T-helper 22 cell (primary cell): ENCODE measurements at regions not wholly inside any gene's neighbourhood (a gene's known extent, or its start where the extent isn't known, plus 50 kb on each side); places are given as distances from the start of the nearest gene placed in this dataset.

Source experiments
- DNase-seq: peaks from one replicate; pipeline ENCODE4 v3.0.0-alpha.2; 2020; ENCODE audit warnings: low read depth

- DNase-seq = no peak
These were observed 338.3 kb downstream of the LTN1 start for GRCh38 chr21:28654406-28654805.

- DNase-seq = no peak
These were observed 347.9 kb downstream of the LTN1 start for GRCh38 chr21:28644762-28645161.

- no peak for DNase-seq
These were observed 349.8 kb downstream of the LTN1 start for GRCh38 chr21:28642891-28643290.

GRCh38 chr21:28641731-28642130 lies 350.9 kb downstream of the LTN1 start:
- DNase-seq = no peak

GRCh38 chr21:28640326-28640725 lies 352.4 kb downstream of the LTN1 start:
- DNase-seq = no peak

DNA sequence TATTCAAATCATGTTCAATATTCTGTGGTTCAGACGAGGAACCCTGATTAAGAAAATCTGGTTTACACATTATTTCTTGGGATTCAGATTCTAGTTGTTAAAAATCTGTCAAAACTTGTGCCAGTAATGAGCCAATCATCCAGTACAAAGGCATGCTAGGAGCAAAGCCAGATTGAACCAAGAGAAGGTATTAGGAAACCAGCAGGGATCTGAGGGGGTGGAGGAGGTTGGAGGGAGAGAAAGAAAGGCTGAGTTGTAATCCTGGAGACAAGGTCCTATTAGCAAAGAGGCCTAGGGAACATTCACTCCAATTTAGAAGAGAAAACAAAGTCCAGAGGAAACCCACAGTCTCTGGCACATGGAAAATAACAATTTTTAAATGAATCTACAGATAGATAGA lies 352.9 kb downstream of the LTN1 start:
- no peak for DNase-seq

GRCh38 chr21:28636752-28637691 lies 355.7 kb downstream of the LTN1 start:
- DNase-seq = no peak

- no peak for DNase-seq
These were observed 357.1 kb downstream of the LTN1 start for GRCh38 chr21:28635541-28635940.

DNA sequence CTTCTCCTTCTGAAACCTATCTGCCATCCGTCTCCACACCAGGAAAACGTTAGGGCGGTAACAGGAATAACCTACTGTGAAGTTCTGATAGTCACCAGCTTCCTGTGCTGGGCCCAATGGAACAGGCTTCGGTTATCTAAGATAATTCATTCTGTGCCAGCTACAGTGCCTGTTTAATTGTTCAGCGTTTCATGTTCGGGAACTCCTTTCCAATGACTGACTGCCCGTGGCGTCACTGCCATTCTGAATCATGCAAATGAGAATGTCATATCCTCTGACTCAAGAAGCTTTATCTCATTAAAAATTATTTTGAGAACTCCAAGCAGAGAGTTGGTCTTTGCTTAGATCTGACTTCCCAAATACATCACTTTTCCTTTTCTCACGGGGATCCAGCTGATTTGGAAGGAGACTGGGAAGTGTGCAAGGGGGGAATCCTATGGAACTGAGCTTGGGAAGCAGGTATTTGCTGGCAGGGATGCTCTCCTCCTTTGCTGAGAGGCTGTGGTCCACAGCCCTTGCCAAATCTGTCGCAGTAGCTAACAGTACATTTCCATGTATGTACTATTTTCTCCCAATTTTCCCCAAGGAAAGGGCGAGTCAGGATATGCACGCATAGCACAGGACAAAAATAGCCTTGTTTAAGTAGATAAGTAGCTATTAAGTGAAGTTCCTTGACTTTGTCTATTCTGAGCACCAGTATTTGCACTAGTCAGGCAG lies 358.7 kb downstream of the LTN1 start:
- DNase-seq = no peak

GRCh38 chr21:28632755-28633408 lies 359.8 kb downstream of the LTN1 start:
- DNase-seq = no peak

GRCh38 chr21:28627691-28628090 lies 365.0 kb downstream of the LTN1 start:
- DNase-seq = no peak

- no peak for DNase-seq
These were observed 365.4 kb downstream of the LTN1 start for GRCh38 chr21:28627261-28627660.

GRCh38 chr21:28624626-28625025 lies 368.1 kb downstream of the LTN1 start:
- DNase-seq = no peak

GRCh38 chr21:28617300-28617699 lies 375.4 kb downstream of the LTN1 start:
- no peak for DNase-seq

GRCh38 chr21:28615276-28615675 lies 377.4 kb downstream of the LTN1 start:
- DNase-seq = no peak

- no peak for DNase-seq
These were observed 377.9 kb downstream of the LTN1 start for GRCh38 chr21:28614791-28615190.

DNA sequence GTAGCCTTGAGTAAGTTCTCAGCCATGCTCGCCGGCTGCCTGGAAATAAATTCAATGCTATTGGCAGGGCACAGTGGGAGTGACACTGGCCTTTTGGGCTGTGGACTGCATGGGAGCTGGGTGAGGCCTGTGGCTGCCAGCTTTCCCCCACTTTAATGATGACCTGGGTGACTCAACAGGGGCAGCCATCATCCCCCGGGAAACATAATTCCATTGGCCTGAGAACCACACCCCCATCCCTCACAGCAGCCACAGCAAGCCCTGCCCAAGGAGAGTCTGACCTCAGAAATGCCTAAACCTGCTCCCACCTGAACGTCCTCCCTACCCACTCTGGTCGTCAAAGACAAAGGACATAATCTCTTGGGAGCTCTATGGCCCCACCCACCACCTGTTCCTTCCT lies 384.0 kb downstream of the LTN1 start:
- no peak for DNase-seq

DNA sequence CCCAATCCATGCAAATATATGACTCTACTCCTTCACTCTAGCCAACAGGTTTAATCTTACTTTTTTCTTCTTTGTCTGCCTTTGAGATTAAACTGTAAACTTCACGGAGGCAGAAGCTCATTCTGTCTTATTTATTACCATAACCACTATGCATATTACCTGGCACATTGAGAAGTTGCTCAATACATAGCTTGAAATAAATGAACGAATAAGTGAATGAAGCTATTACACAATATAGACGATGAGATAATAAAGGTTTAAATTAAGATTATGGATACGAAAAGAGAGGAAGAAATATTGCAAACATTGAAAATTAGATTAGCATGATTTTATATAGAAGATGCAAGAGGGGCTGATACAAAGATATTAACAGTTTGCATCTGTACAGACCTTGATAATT lies 385.1 kb downstream of the LTN1 start:
- DNase-seq = no peak

DNA sequence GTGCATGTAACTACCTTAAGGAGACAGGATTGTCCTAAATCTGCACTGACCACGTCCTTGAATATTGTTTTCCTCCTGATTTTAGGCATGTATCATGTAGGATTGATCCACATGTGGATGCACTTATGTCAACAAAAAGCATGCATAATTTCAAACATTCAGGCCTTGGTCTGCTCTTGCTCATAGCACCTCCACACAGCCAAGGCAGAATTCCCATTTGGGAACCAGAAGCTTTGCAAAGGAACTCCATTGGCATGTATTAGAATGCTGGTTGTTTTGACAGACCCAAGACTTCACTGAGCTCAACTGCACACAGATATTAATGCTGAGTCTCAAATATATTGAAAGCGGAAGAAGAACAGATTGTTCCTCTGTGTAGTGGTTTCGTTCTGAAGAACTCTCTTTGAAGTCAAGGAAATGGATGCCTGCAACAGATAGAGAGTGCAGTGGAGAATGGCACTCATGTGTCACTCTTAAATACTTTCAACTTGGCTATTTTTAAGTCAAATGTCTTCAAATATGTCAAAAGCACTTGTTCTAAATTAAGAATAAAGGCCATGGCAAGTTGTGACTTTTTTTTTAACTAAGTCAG lies 387.6 kb downstream of the LTN1 start:
- DNase-seq = no peak

- DNase-seq = no peak
These were observed 390.1 kb downstream of the LTN1 start for GRCh38 chr21:28602546-28602945.

- DNase-seq = no peak
These were observed 394.5 kb downstream of the LTN1 start for GRCh38 chr21:28598214-28598613.

DNA sequence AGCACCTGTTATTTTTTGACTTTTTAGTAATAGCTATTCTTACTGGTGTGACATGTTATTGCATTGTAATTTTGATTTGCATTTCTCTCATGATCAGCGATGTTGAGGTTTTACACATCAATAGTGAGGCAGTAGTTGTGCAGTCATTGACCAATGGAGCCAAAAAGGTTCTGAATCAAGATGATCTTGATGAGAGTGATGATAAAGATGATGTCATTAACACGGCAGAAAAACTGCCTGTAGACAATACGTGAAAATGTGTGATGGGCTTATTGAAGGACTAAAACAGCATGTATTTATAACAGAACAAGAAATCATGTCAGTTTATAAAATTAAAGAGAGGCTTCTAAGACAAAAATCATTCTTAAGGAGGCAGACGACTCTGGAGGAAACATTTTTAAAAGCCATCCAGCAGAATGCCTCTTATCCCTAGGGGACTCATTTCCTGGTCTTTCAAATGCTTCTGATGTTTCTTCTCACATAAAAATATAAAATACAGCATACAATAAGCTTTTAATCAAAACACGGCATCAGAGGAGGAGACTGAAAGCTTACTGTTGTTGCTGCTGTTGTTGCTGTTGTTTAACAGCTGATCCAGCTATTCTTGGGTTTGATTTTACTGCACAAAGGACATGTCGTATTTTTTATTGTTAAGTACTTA lies 400.3 kb downstream of the LTN1 start:
- no peak for DNase-seq
